Panc1 (cell line): ENCODE measurements at regions not wholly inside any gene's neighbourhood (a gene's known extent, or its start where the extent isn't known, plus 50 kb on each side); places are given as distances from the start of the nearest gene placed in this dataset.

Source experiments
- ATAC-seq: fragments of 200-7000 bp; cut with Tn5 transposase; 2 replicates; pipeline ENCODE4 v1.9.1; 2020; ENCODE audit warnings: mild to moderate bottlenecking, moderate library complexity
- BruUV-seq: library from RNA; stranded (reverse); fragments of 400-500 nt; replicated peaks from 2 replicates; lab custom pipeline; 2021; lab: Mats Ljungman, UMichigan
- CTCF ChIA-PET: fragments of 300-600 bp; sonication (Branson Sonifier 250); formaldehyde crosslinking; loops from one replicate; lab custom pipeline; 2022; ENCODE audit warnings: antibody characterized with exemption; lab: Charles Lee
- POLR2A ChIA-PET: fragments of 300-600 bp; sonication (Branson Sonifier 250); formaldehyde crosslinking; loops from one replicate; lab custom pipeline; 2022; ENCODE audit warnings: antibody characterized with exemption; lab: Charles Lee
- DNase-seq: peaks from one replicate; pipeline ENCODE4 v3.0.0-alpha.2; 2010; ENCODE audit warnings: low read depth, low spot score
- H3K27ac ChIP-seq: 2 replicates; pipeline ENCODE4 v1.5.1; 2011; ENCODE audit warnings: mild to moderate bottlenecking, low read length, inconsistent platforms
- H3K27me3 ChIP-seq: fragments of 200-500 bp; sonication (Bioruptor generic); 2 replicates; pipeline ENCODE4 v1.6.0; 2014; ENCODE audit warnings: low read length, inconsistent platforms; ENCODE audit not compliant: control insufficient read depth, insufficient read depth
- H3K36me3 ChIP-seq: fragments of 200-500 bp; sonication (Bioruptor generic); 2 replicates; pipeline ENCODE4 v1.5.1; 2014; ENCODE audit warnings: inconsistent platforms, mild to moderate bottlenecking, low read length, moderate library complexity; ENCODE audit not compliant: control insufficient read depth, insufficient read depth
- H3K4me1 ChIP-seq: 2 replicates; pipeline ENCODE4 v1.5.1; 2011; ENCODE audit warnings: inconsistent platforms, mild to moderate bottlenecking, low read length, moderate library complexity; ENCODE audit not compliant: control insufficient read depth, insufficient read depth
- H3K4me3 ChIP-seq, 2 experiments: 2 replicates each; pipeline ENCODE4 v1.5.1; 2011 to 2012; ENCODE audit warnings: low read depth in 2 of 2, low read length in 2 of 2, mild to moderate bottlenecking in 2 of 2, inconsistent platforms in 1 of 2, moderate library complexity in 1 of 2
- H3K9me3 ChIP-seq: fragments of 200-500 bp; sonication (Bioruptor generic); 2 replicates; pipeline ENCODE4 v1.5.1; 2014; ENCODE audit warnings: low read depth, mild to moderate bottlenecking, inconsistent platforms, low read length, moderate library complexity; ENCODE audit not compliant: control insufficient read depth, insufficient read depth
- CTCF ChIP-seq: fragments of 450-650 bp; IDR thresholded peaks from 2 replicates; pipeline ENCODE4 v1.5.1; 2017; ENCODE audit warnings: mild to moderate bottlenecking
- POLR2AphosphoS5 ChIP-seq: IDR thresholded peaks from 2 replicates; pipeline ENCODE4 v1.6.1; 2012; ENCODE audit warnings: mild to moderate bottlenecking, low read depth, low read length, moderate library complexity
- REST ChIP-seq, 2 experiments: IDR thresholded peaks; 2 replicates each; pipeline ENCODE4 v1.6.1; 2011 to 2012; ENCODE audit warnings: low read depth in 2 of 2, control low read depth in 1 of 2, low read length in 1 of 2, mild to moderate bottlenecking in 1 of 2, moderate library complexity in 1 of 2; ENCODE audit not compliant: insufficient read depth in 1 of 2
- SIN3A ChIP-seq: IDR thresholded peaks from 2 replicates; pipeline ENCODE4 v1.6.1; 2012; ENCODE audit warnings: low read depth, mild to moderate bottlenecking, low read length, moderate library complexity, borderline replicate concordance; ENCODE audit not compliant: insufficient read depth
- TCF7L2 ChIP-seq: IDR thresholded peaks from 2 replicates; pipeline ENCODE4 v1.6.1; 2011; ENCODE audit warnings: mild to moderate bottlenecking, low read depth, low read length, inconsistent platforms
- in situ Hi-C: cut with HindIII; loops from 2 replicates; pipeline ENCODE4 v1.10.0; 2016; ENCODE audit warnings: low sequenced_read_pairs, low pct_unique_long_range_greater_than_20kb
- intact Hi-C: fragments of 100-400 bp; cut with micrococcal nuclease; formaldehyde crosslinking; loops from one replicate; pipeline ENCODE4 v1.10.0; 2022; ENCODE audit not compliant: unreplicated experiment

GRCh38 chr5:102589661-102590060 is 90.9 kb upstream of the SLCO6A1 start:
- in situ Hi-C loops (no loop called here), intact Hi-C loops (loop anchor here (10.0 kb wide), 1 partner anchor 545 kb away; no protein-coding TSS in a partner anchor)
- no peaks in the 10 kb centered on the region for H3K36me3 ChIP-seq
- TF ChIP-seq SIN3A: no peak
- TF ChIP-seq POLR2AphosphoS5: no peak
- no peak for TF ChIP-seq TCF7L2
- no peak for TF ChIP-seq REST (IDR thresholded peaks at IDR 0.05; ENCODE audit: insufficient read depth in 1 of 2, low read depth in 2 of 2, low read length in 1 of 2)
- no peak for TF ChIP-seq CTCF
- no peaks in the 10 kb centered on the region for H3K9me3 ChIP-seq
- no peak overlapping the region for H3K4me3 ChIP-seq
- no peak for DNase-seq
- no peaks in the 10 kb centered on the region for H3K4me1 ChIP-seq
- H3K27me3 ChIP-seq: no peaks in the 10 kb centered on the region
- ChIA-PET CTCF (no interaction called here), POLR2A (no interaction called here)
- no TSS peak for BruUV-seq
- ATAC-seq: no peak
- H3K27ac ChIP-seq: no peak overlapping the region

DNA sequence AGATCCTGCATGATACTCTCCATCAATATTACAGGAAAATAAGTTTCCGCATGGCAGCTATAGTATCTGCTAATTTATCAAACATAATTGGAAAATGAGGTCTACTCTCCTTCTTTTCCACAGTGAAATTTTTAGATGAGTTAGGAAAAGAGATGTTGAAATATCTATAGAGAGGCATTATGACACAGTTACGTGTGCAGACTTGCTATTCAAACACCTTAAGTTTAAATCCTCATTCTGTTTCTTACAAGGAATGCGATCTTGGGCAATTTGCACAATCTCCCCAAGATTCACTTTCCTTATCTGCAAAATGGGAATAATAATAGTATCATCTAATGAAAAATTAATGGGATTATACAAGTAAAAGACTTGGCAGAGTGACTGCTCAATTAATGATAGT is 91.7 kb upstream of the SLCO6A1 start:
- Histone ChIP-seq H3K4me1 (no peaks in the 10 kb centered on the region), H3K36me3 (no peaks in the 10 kb centered on the region), H3K27me3 (no peaks in the 10 kb centered on the region), H3K9me3 (no peaks in the 10 kb centered on the region), H3K27ac (no peak overlapping the region), H3K4me3 (no peak overlapping the region)
- intact Hi-C loops: no loop called here
- ATAC-seq (no peak), DNase-seq (no peak)
- BruUV-seq: no TSS peak
- TF ChIP-seq CTCF (no peak), TCF7L2 (no peak), SIN3A (no peak), REST (IDR thresholded peaks at IDR 0.05; ENCODE audit: insufficient read depth in 1 of 2, low read depth in 2 of 2, low read length in 1 of 2) (no peak), POLR2AphosphoS5 (no peak)
- ChIA-PET CTCF (no interaction called here), POLR2A (no interaction called here)
- in situ Hi-C loops: no loop called here
